ENCODE measurements at regions not wholly inside any gene's neighbourhood (a gene's known extent, or its start where the extent isn't known, plus 50 kb on each side); places are given as distances from the start of the nearest gene placed in this dataset.

GRCh38 chr10:81532403-81532802 lies 342.6 kb upstream of the NRG3 start:
- ChIA-PET CTCF (no interaction called here), POLR2A (no interaction called here), RAD21 (ENCODE audit: unreplicated experiment) (no interaction called here), SMC1A (ENCODE audit: uncharacterized antibody, unreplicated experiment) (no interaction called here)
- 19% methylated on average over 6 of the region's 6 CpGs for WGBS (ENCODE audit: insufficient coverage, insufficient replicate concordance, low lambda C conversion rate, missing lambda C conversion rate)
- no peaks in the 10 kb centered on the region for H3K79me2 ChIP-seq (ENCODE audit: control insufficient read depth, insufficient read depth, low read length)
- H3K27ac ChIP-seq (ENCODE audit: control insufficient read depth, insufficient read depth): no peak overlapping the region
- H3K4me2 ChIP-seq (ENCODE audit: control insufficient read depth, insufficient read depth): no peak overlapping the region
- no peak overlapping the region for H3K4me3 ChIP-seq
- no peak overlapping the region for H2AFZ ChIP-seq (ENCODE audit: control insufficient read depth, low read depth, low read length)
- no TSS peak for BruUV-seq (replicated peaks)
- no peaks in the 10 kb centered on the region for H3K27me3 ChIP-seq (replicated peaks in 1 of 2; ENCODE audit: control insufficient read depth in 2 of 2, insufficient read depth in 2 of 2, low read length in 1 of 2)
- H3K9ac ChIP-seq (ENCODE audit: control insufficient read depth, insufficient read depth, low read length): no peak overlapping the region
- H3K4me1 ChIP-seq (ENCODE audit: control insufficient read depth, insufficient read depth, low read length): no peaks in the 10 kb centered on the region
- no peaks in the 10 kb centered on the region for H3K36me3 ChIP-seq (ENCODE audit: control insufficient read depth in 2 of 2, insufficient read depth in 2 of 2, low read length in 1 of 2)
- ATAC-seq (no peak), FAIRE-seq (no peak), DNase-seq (ENCODE audit: low read depth, low spot score) (no peak)
- intact Hi-C loops (cut with micrococcal nuclease; ENCODE audit: unreplicated experiment) (no loop called here), in situ Hi-C loops (cut with MboI) (no loop called here)
- no peaks in the 10 kb centered on the region for H4K20me1 ChIP-seq (ENCODE audit: control insufficient read depth, insufficient read depth)
- H3K9me3 ChIP-seq (replicated peaks; ENCODE audit: control insufficient read depth, insufficient read depth, low read length): no peaks in the 10 kb centered on the region
- TF ChIP-seq SRF (IDR thresholded peaks at IDR 0.05; ENCODE audit: low read depth in 2 of 2, low read length in 2 of 2) (no peak), TBL1XR1 (IDR thresholded peaks at IDR 0.05; ENCODE audit: low read depth, low read length) (no peak), HDAC2 (IDR thresholded peaks at IDR 0.05) (no peak), USF1 (IDR thresholded peaks at IDR 0.05; ENCODE audit: borderline replicate concordance, extremely low read length, insufficient read depth, low read depth, low read length) (no peak)

GRCh38 chr10:81534991-81535390 lies 340.0 kb upstream of the NRG3 start:
- no peaks in the 10 kb centered on the region for H3K79me2 ChIP-seq (ENCODE audit: control insufficient read depth, insufficient read depth, low read length)
- RAD21 ChIA-PET (ENCODE audit: unreplicated experiment): no interaction called here
- SMC1A ChIA-PET (ENCODE audit: uncharacterized antibody, unreplicated experiment): no interaction called here
- FAIRE-seq: no peak
- H3K4me3 ChIP-seq: no peak overlapping the region
- H3K9ac ChIP-seq (ENCODE audit: control insufficient read depth, insufficient read depth, low read length): no peak overlapping the region
- intact Hi-C loops (cut with micrococcal nuclease; ENCODE audit: unreplicated experiment): no loop called here
- H4K20me1 ChIP-seq (ENCODE audit: control insufficient read depth, insufficient read depth): no peaks in the 10 kb centered on the region
- H3K27me3 ChIP-seq (replicated peaks in 1 of 2; ENCODE audit: control insufficient read depth in 2 of 2, insufficient read depth in 2 of 2, low read length in 1 of 2): no peaks in the 10 kb centered on the region
- ATAC-seq: no peak
- H3K9me3 ChIP-seq (replicated peaks; ENCODE audit: control insufficient read depth, insufficient read depth, low read length): no peaks in the 10 kb centered on the region
- in situ Hi-C loops (cut with MboI): no loop called here
- H3K36me3 ChIP-seq (ENCODE audit: control insufficient read depth in 2 of 2, insufficient read depth in 2 of 2, low read length in 1 of 2): no peaks in the 10 kb centered on the region
- DNase-seq (ENCODE audit: low read depth, low spot score): no peak
- H3K27ac ChIP-seq (ENCODE audit: control insufficient read depth, insufficient read depth): no peak overlapping the region
- CTCF ChIA-PET: no interaction called here
- no TSS peak for BruUV-seq (replicated peaks)
- no peak overlapping the region for H2AFZ ChIP-seq (ENCODE audit: control insufficient read depth, low read depth, low read length)
- H3K4me1 ChIP-seq (ENCODE audit: control insufficient read depth, insufficient read depth, low read length): no peaks in the 10 kb centered on the region
- H3K4me2 ChIP-seq (ENCODE audit: control insufficient read depth, insufficient read depth): no peak overlapping the region
- WGBS (ENCODE audit: insufficient coverage, insufficient replicate concordance, low lambda C conversion rate, missing lambda C conversion rate): 0% methylated on average over 2 of the region's 2 CpGs
- POLR2A ChIA-PET: no interaction called here
- TF ChIP-seq SIN3A (IDR thresholded peaks at IDR 0.05; ENCODE audit: low read depth, low read length) (no peak), SP1 (IDR thresholded peaks at IDR 0.05; ENCODE audit: low read depth, low read length) (no peak), WRNIP1 (IDR thresholded peaks at IDR 0.05; ENCODE audit: borderline replicate concordance, low read depth, low read length) (no peak), BHLHE40 (IDR thresholded peaks at IDR 0.05; ENCODE audit: borderline replicate concordance in 1 of 2, low read depth in 2 of 2, low read length in 1 of 2) (no peak), MTA3 (IDR thresholded peaks at IDR 0.05; ENCODE audit: borderline replicate concordance, low read length) (no peak), SMAD1 (IDR thresholded peaks at IDR 0.05; ENCODE audit: low read depth, partially characterized antibody) (no peak), USF2 (IDR thresholded peaks at IDR 0.05; ENCODE audit: borderline replicate concordance, low read depth, low read length) (no peak), CREM (IDR thresholded peaks at IDR 0.05; ENCODE audit: low read depth) (no peak)
- TF ChIP-seq, protein P1, sequence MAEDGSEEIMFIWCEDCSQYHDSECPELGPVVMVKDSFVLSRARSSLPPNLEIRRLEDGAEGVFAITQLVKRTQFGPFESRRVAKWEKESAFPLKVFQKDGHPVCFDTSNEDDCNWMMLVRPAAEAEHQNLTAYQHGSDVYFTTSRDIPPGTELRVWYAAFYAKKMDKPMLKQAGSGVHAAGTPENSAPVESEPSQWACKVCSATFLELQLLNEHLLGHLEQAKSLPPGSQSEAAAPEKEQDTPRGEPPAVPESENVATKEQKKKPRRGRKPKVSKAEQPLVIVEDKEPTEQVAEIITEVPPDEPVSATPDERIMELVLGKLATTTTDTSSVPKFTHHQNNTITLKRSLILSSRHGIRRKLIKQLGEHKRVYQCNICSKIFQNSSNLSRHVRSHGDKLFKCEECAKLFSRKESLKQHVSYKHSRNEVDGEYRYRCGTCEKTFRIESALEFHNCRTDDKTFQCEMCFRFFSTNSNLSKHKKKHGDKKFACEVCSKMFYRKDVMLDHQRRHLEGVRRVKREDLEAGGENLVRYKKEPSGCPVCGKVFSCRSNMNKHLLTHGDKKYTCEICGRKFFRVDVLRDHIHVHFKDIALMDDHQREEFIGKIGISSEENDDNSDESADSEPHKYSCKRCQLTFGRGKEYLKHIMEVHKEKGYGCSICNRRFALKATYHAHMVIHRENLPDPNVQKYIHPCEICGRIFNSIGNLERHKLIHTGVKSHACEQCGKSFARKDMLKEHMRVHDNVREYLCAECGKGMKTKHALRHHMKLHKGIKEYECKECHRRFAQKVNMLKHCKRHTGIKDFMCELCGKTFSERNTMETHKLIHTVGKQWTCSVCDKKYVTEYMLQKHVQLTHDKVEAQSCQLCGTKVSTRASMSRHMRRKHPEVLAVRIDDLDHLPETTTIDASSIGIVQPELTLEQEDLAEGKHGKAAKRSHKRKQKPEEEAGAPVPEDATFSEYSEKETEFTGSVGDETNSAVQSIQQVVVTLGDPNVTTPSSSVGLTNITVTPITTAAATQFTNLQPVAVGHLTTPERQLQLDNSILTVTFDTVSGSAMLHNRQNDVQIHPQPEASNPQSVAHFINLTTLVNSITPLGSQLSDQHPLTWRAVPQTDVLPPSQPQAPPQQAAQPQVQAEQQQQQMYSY (CRISPR knock-in tag; IDR thresholded peaks at IDR 0.05): no peak
